ENCODE measurements at regions not wholly inside any gene's neighbourhood (a gene's known extent, or its start where the extent isn't known, plus 50 kb on each side); places are given as distances from the start of the nearest gene placed in this dataset.

DNA sequence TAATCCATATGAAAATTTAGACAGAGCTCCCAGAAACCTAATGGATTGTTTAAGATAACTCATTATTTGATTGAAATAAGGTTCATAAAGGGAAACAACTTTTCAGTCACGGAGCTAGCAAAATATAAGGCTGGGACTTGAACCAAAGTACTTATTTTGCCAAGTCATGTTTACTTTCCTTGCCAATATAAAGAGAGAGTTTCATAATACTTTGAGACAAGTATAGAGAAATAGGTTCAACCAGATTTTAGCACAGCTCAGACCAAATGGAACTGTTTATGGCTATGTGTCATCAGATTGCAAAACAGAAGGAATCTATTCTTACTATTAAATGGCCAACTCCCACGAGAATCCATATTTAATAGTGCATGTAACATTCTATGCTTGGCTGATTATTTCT is 1517.5 kb upstream of the TENM4 start (continued):
- TF ChIP-seq, protein P1, sequence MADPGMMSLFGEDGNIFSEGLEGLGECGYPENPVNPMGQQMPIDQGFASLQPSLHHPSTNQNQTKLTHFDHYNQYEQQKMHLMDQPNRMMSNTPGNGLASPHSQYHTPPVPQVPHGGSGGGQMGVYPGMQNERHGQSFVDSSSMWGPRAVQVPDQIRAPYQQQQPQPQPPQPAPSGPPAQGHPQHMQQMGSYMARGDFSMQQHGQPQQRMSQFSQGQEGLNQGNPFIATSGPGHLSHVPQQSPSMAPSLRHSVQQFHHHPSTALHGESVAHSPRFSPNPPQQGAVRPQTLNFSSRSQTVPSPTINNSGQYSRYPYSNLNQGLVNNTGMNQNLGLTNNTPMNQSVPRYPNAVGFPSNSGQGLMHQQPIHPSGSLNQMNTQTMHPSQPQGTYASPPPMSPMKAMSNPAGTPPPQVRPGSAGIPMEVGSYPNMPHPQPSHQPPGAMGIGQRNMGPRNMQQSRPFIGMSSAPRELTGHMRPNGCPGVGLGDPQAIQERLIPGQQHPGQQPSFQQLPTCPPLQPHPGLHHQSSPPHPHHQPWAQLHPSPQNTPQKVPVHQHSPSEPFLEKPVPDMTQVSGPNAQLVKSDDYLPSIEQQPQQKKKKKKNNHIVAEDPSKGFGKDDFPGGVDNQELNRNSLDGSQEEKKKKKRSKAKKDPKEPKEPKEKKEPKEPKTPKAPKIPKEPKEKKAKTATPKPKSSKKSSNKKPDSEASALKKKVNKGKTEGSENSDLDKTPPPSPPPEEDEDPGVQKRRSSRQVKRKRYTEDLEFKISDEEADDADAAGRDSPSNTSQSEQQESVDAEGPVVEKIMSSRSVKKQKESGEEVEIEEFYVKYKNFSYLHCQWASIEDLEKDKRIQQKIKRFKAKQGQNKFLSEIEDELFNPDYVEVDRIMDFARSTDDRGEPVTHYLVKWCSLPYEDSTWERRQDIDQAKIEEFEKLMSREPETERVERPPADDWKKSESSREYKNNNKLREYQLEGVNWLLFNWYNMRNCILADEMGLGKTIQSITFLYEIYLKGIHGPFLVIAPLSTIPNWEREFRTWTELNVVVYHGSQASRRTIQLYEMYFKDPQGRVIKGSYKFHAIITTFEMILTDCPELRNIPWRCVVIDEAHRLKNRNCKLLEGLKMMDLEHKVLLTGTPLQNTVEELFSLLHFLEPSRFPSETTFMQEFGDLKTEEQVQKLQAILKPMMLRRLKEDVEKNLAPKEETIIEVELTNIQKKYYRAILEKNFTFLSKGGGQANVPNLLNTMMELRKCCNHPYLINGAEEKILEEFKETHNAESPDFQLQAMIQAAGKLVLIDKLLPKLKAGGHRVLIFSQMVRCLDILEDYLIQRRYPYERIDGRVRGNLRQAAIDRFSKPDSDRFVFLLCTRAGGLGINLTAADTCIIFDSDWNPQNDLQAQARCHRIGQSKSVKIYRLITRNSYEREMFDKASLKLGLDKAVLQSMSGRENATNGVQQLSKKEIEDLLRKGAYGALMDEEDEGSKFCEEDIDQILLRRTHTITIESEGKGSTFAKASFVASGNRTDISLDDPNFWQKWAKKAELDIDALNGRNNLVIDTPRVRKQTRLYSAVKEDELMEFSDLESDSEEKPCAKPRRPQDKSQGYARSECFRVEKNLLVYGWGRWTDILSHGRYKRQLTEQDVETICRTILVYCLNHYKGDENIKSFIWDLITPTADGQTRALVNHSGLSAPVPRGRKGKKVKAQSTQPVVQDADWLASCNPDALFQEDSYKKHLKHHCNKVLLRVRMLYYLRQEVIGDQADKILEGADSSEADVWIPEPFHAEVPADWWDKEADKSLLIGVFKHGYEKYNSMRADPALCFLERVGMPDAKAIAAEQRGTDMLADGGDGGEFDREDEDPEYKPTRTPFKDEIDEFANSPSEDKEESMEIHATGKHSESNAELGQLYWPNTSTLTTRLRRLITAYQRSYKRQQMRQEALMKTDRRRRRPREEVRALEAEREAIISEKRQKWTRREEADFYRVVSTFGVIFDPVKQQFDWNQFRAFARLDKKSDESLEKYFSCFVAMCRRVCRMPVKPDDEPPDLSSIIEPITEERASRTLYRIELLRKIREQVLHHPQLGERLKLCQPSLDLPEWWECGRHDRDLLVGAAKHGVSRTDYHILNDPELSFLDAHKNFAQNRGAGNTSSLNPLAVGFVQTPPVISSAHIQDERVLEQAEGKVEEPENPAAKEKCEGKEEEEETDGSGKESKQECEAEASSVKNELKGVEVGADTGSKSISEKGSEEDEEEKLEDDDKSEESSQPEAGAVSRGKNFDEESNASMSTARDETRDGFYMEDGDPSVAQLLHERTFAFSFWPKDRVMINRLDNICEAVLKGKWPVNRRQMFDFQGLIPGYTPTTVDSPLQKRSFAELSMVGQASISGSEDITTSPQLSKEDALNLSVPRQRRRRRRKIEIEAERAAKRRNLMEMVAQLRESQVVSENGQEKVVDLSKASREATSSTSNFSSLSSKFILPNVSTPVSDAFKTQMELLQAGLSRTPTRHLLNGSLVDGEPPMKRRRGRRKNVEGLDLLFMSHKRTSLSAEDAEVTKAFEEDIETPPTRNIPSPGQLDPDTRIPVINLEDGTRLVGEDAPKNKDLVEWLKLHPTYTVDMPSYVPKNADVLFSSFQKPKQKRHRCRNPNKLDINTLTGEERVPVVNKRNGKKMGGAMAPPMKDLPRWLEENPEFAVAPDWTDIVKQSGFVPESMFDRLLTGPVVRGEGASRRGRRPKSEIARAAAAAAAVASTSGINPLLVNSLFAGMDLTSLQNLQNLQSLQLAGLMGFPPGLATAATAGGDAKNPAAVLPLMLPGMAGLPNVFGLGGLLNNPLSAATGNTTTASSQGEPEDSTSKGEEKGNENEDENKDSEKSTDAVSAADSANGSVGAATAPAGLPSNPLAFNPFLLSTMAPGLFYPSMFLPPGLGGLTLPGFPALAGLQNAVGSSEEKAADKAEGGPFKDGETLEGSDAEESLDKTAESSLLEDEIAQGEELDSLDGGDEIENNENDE (IDR thresholded peaks at IDR 0.05; ENCODE audit: insufficient replicate concordance, low read length): no peak
- TF ChIP-seq SP1 (IDR thresholded peaks at IDR 0.05; ENCODE audit: low read depth, low read length): no peak

All from H1 (cell line).